Dermis microvascular lymphatic vessel endothelial cell (primary cell): ENCODE measurements at regions not wholly inside any gene's neighbourhood (a gene's known extent, or its start where the extent isn't known, plus 50 kb on each side); places are given as distances from the start of the nearest gene placed in this dataset.

Experiments
- DNase-seq, 2 donors: peaks; one replicate each; pipeline versions ENCODE4 v3.0.0 to v3.0.0-alpha.2; 2010; ENCODE audit warnings: low read depth in 2 of 2

DNA sequence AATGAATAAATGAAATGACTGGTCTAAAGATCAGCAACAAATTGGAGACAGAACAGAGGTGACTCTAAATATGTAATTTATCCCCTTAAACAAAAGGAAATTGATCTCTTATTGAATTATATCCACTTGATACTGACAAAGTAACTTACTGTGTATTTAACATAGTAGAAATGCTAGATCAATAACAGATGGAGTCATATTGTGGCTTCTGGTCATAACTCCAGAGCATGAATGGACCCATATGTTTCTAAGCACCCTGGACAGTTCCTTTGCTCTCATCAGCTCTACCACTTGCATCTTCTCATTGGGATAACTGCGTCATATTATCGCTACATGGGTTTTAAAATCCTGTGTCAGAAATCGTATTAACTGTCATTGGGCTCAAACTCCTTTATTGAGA lies 222.3 kb downstream of the ETS1 start:
- DNase-seq = peak; percentile 50 to 72

DNA sequence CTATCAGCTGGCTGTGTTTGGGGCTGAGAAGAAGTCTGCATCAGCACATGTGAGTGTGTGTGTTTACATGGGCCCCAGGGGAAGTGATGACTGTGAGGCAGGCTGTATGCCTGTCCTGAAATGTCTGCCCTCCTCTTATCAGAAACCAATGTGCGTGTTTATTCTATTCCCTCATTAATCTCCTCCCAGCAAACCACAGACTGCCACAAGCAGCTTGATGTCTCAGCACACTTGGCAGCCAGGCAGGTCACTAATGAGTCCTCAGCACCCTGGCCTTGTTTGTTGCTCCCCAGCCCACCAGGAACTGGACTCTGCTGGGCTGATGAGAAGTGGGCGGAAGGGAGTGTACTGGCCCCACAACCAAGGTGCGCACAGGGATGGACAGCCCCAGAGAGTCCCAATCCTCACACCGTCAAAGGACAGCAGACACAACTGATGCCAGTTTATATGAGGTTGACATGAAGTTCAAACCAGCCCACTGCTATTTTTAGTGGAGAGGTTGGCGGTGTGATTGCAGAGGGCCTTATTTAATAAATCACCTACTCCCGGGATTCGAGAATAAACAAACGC lies 225.8 kb downstream of the ETS1 start:
- peak in 1 of 2 donors; percentile 48 for DNase-seq

DNA sequence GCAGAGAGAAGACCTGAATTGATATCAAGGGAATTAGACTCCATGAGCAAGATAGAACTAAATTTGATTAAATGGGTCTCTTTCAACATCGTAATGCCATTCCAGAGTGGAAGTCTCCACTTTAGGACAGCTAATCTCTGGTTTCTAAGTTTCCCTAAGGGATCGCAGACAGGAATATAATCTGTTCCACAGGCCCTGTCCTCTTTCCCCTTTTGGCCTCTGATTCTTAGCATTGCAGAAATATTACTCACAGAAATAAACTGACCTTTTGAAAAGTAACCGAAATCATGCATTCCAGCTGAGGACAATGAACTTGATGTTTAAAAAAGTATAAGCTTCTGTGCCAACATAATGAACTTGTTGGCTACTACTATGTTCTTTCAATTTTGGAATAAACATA lies 227.8 kb downstream of the ETS1 start:
- DNase-seq = no peak

DNA sequence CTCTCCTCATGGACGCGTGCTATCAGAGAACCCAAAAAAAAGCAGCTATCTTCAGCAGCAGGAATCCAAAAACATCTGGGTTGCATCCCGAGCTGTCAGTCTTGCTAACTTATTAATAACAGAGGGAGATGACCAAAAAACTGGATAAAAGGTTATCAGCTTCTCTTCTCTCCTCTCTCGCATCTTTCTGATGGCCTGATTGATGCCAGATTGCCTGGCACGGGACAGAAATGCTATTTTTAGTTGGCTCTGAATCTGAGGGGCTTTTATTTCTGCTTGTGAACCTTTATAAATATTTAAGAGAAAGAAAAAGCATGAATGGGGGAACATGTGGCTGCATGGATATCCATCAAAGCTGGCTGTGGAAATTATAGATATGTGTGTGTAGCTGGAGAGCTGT lies 230.3 kb downstream of the ETS1 start:
- no peak for DNase-seq

DNA sequence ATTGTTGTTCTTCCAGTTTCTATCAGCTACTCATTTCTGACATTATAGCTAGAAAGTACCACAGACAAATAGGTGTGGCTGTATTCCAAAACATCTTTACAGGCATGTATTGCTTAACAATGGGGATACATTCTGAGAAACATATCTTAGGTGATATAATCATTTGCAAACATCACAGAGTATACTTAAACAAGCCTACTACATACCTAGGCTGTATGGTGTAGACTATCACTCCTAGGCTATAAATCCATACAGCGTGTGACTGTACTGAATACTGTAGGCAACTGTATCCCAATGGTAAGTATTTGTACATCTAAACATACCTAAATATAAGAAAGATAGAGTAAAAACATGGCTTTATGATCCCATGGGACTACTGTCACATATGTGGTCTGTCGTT lies 231.8 kb downstream of the ETS1 start:
- DNase-seq = no peak

DNA sequence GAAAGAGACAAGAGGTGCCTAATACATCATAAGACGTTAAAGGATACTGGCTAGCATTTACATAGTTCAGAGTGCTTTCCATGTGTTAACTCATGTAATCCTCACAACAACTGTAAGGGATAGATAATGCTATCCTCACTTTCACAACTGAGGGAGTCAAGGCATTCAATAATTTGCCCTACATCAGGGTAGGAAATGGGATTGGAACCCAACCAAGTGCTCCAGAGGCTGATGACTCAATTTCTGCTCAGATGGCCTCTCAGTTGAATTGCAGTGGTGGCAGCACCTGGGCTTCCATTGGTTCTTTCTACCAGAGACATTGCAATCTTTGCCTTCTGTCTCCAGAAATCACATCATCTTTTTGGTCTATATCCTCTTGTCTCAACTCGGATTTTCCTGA lies 232.9 kb downstream of the ETS1 start:
- peak in 1 of 2 donors; percentile 25 for DNase-seq

DNA sequence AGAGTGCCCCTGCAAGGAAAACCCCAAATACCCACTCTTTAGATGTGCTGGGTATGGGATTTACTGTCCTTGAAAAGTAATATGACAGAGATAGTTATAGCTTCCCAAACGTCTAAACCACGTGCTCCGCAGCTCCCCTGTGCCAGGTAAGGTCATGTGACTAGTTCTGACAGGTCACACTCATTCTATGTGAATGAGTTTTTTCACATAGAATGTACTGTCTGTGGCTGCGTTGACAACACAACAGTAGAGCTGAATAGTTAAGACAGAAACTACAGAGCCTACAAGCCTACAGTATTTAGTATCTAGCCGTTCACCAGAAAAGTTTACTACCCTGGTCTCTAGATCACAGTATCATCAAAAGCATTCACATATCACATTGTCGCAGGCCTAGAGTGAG lies 236.2 kb downstream of the ETS1 start:
- DNase-seq = no peak

DNA sequence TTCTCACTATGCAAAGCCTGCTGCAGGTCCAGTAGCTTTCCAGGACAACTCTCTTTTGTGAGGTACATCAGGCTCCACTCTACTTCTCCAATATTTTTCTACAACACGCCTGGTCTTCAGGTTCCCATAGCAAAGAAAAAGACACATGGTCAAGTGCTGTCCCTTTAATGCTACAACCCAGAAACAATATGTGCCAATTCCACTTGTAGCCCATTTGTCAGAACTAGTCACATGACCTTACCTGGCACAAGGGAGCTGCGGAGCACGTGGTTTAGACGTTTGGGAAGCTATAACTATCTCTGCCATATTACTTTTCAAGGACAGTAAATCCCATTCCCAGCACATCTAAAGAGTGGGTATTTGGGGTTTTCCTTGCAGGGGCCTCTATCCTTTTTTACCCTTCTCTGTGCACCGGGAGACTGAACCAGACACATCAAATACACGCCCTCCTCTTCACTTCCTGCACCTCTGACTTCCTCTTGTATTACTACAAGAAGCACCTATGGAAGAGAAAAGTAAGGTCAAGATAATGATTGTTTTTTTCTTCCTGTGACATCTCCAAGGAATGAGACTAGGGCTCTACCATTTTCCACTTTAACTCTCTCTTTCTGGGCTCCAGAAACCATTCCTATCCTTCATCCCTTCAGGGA lies 237.6 kb downstream of the ETS1 start:
- no peak for DNase-seq

DNA sequence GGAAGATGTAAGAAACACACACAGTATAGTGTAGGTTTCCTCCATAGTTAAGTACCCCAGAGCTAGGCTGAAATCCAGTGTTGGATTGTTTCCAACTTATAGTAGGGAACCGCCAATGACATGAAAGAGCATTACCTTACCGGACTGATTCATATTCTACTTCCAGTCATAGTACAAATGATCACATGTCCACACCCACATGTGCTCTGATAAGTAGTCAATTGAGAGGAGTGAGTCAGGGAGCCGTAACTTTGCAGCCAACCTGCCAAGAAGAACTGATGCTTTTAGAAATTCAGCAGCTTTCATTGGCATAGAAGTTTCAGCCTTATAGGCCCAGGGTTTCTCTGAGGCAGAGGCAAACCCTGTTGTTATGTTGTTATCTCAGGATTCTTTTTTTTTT lies 240.6 kb downstream of the ETS1 start:
- peak in 1 of 2 donors; percentile 45 for DNase-seq

DNA sequence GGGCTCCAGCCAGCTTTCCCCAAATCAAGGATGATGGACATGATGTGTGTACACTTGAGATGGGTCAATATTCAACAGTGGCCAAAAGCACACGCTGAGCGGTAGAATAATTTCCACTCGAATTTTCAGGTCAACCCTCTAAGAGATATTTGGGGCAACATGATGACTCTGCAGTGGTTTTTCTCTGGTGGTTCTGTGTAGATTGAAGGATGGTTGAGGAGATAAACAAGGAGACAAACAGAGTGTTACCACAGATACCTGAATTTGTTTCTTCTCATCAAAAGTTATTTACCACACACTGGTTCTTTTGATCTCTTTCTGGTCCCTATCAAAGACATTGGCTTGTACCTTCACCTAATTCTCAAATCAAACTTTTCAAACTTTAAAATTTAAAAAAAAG lies 242.0 kb downstream of the ETS1 start:
- no peak for DNase-seq

DNA sequence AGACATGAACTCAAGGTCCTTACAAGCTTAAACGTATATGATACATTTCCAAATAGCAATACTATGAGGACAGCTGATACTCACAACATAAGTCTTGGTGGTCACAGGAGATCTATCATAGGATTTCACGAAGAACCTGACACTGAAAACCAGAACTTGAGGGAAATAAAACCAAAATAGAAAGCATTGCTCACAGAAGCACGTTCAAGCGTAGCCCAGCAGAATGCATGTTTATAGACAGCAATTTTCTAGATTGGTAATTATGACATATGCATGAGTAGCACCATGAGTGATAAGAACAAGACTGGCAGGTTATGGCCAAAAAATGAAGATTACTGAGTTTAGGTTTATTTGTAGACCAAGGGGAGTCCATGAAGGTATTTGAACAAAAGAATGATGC lies 243.5 kb downstream of the ETS1 start:
- no peak for DNase-seq

DNA sequence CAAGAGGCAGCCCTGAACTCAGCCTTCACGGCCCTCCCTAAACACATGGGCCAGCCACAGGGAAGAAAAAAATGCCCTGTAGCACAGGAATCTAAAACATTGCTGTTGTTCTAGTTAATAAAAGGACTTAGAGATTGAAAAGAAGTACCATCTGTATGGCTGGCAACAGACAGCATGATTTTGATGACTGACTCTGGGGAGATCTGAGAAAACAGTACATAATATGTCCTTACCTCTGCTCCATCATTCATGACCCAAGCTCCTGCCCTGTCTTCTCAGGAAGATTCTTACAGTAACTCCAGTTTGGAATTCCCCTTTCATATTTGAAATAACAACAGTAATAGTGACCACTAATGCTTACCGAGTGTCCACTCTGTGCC lies 244.2 kb downstream of the ETS1 start:
- DNase-seq = no peak

DNA sequence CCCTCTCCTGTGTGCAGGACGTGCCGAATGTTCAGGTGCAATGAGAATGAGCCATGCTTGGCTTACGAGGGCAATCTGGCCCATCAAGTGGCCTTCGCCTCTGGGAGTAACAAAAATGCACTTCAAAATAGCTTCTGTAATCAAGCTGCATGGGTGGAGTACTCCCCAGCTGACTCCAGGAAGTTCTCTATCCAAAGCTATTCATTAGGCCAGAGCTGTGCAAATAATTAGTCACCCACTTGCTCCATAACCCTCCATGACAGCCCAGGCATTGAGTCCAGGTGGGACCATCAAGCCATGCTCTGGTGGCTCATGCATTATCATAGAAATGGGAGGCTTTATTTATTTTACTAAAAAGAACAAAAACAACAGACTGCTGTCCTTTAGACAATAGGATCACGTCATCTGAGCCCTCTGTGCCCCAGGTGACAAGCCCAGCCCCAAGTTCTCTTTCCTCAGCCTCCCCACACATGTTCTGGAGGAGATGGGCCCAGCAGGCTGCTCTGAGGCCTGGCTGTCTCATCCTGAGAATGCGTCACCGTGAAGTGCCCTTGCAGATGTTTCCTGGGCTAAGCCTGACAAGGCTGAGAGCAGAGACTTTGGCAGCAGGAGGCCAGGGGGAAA lies 244.7 kb downstream of the ETS1 start:
- peak; percentile 78 to 99 for DNase-seq

DNA sequence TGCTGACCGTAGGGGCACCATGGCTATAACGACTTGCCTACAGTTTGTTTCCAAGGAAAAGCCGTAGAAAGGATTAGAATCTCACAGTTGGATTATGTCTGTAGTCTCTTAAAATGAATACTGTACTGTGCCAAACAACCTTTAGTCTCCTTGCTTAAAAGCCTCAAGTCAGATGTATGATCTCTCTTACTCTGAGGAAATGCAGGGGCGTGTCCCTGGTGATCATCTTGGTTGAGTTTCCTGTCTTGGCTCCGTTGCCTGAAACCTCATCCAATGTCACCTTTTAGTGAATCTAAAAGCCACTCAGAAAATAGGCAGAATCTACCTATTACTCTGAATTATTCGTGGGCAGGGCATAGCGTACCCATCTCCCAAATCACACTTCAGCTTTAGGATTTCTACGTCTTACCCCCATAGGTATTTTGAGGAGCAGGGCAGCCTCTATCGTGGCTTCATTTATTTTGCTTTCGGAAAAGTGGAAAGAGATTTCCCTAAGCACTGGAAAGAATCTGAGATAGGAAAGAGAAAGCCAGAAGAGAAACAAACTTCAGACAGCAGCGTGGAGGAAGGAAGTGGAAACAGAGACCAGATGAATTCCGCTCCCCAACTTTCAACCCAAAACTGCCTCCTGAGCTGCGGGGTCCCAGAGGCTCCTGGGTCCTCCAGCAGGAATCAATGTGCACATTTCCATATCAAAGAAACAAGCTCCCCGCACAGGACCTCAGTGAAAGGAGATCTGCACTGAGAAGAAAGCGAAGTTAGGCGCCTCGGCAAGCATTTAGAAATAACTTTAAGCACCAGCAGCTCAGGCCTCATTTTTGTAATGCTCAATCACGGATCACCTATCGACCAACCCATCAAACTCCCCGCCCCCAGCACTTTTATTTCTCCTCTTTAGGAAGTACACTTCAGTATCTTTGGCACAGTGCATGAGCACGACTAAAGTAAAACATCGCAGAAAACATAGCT lies 245.8 kb downstream of the ETS1 start:
- DNase-seq = peak in 1 of 2 donors; percentile 67

DNA sequence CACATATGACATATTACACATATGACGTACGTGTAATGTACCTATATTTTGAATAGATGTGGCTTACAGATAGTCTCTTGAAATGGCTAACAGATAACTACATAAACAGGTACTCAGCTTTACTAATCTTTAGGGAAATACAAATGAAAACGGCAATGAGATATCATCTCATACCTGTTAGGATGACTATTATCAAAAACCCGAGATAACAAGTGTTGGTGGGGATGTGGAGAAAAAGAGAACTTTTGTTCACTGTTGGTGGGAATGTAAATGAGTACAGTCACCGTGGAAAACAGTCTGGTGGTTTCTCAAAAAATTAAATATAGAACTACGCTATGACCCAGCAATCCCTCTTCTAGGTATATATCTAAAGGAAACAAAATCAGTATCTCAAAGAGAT lies 247.6 kb downstream of the ETS1 start:
- DNase-seq = no peak

DNA sequence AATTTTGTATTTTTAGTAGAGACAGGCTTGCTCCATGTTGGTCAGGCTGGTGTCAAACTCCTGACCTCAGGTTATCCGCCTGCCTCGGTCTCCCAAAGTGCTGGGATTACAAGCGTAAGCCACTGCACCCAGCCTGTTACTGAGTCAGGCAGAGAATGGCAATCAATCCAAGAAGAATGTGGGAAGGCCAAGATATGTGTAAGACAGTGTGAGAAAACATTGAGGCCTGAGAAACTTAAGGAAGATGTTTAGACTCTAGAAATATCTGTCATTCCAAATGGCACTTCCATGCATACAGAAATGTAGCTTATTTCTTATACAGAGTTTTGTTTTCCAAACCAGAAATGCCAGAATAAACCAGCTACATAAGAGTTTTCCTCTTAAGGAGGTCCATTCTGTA lies 248.5 kb downstream of the ETS1 start:
- no peak for DNase-seq

DNA sequence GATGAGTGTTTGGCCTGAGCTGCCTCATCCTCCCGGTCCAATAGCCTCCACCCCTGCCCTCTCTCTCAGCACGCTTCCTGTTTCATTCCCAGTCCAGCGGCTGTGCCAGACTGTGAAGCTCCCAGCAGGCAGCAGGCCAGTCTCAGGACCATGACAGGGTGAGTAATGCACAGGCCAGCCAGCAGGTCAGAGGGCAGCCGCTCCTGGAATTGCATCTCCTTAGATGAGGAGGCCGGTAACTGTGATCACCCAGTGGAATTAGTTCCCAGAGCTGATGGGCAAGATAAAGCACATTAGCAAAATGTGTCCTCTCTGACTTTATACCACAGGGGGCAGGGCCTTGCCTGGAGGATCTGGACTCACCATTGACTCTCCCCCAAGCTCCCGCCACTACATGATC lies 251.2 kb downstream of the ETS1 start:
- peak; percentile 90 to 96 for DNase-seq

DNA sequence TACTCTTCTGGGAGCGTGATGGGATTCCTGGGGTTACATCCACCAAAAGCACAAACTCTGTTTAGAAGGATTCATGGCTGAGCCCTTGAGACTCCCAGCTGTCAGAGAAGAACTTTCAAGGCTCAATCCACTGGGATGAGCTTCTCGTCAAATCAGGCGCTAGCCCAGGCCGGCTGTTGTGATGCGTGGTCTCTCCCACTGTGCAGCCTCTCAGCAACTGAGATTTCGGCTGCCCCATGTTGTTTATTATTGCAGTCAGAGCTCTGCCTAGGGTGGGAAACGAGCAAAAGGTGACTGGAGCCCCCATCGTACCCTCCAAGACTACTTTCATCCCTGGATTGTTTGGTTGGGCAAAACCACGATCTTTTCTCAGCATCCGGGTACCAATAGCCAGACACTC lies 251.6 kb downstream of the ETS1 start:
- no peak for DNase-seq

DNA sequence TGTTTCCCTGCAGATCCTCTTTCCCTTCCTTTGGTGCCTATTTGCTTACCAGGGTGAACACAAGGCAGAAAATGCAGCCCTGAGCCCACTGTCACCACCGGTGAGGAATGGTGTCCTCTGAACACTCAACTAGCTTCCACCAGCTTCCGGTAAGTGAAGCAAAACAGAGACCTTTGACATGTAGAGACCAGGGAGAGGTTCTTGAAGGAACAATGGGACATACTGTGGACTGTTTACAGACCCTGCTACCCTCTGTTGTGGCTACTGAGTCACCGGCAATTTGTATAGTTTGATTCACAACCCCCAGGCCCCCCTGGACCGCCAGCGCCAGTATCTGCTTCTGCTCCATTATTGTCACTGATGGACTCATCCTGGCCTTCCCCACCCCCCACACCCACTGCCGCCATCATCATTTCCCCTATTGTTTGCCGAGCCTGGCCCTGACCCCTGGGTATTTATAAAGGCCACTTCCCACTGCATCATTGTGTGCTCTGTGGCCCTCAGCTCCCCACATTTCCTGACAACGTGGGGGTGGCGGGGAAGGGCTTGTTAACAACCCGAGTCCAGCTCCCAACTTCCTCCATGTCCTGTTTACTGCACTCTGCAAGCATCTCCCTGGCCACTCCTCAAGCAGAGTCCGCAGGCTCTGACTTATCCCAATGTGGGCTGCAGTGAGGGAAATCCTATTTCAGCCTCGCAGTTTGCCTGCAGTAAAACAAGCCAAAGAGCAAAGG lies 252.9 kb downstream of the ETS1 start:
- DNase-seq = peak; percentile 96 to 98

DNA sequence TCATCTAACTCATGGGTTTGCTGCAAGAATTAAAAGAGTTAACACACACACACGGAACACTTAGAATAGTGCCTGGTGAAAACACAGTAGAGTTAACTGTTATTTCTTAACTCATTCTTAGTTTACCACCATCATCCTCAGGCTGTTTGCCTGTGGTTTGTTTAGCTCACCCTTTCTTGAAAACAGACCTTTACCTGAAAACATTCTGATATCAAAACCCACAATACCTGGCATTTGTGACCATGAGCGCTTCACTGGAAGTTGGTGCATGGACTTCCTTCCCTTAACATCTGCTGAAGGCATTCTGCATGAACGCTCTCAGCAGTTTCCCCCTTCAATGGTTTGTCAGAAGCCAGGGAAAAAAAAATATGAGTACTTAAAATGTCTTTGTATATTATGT lies 256.0 kb downstream of the ETS1 start:
- no peak for DNase-seq

DNA sequence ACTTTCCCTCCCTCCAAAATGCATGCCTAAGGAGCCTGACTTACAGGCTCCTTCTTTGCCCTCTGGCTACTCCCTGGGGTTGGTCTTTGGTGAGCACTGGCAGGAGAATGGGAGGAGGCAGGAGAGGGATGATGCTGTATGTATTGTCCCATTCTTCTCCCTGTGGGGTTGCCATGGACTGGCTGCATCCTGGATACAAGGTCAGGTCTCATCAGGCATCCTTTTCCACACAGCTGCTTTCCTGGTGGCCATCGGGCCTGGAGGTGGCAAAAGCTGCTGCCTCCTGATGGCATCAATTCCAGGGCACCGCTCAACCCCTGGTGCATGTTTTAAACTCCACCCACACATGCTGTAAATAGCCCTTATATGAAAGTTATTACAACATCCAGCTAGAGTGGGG lies 257.2 kb downstream of the ETS1 start:
- DNase-seq = peak; percentile 71 to 82
